Stimulated activated naive CD4-positive, alpha-beta T cell (primary cell): ENCODE measurements at regions not wholly inside any gene's neighbourhood (a gene's known extent, or its start where the extent isn't known, plus 50 kb on each side); places are given as distances from the start of the nearest gene placed in this dataset.
"Not testable (repeated sequence)": the region's sequence is repeated elsewhere in the genome, so short reads cannot be mapped to it uniquely, and the experiment has no call there.

Source experiments
- DNase-seq, 6 experiments: peaks; one replicate each; lab custom pipeline; 2025; lab: John Stamatoyannopoulos, UW

DNA sequence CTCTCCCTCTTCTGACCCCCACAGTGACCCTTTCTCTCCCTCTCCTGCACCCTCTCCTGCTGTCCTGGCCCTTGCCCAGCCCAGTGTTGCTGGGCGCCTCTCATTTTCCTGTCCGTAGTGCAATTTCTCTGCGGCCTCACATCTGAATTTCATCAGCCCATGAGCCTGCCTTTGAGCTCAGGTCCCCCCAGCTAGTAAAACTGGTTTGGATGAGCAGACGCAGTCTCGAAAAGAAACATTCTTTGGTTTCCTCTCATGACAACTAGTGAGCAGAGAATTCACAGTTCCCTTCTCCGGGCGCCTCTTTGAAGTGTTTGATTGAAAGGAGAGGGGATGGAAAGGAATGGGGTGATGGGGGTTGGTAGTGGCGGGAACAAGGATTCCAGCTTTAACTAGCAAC, 126.0 kb upstream of the CADM1 start:
- no peak for DNase-seq

DNA sequence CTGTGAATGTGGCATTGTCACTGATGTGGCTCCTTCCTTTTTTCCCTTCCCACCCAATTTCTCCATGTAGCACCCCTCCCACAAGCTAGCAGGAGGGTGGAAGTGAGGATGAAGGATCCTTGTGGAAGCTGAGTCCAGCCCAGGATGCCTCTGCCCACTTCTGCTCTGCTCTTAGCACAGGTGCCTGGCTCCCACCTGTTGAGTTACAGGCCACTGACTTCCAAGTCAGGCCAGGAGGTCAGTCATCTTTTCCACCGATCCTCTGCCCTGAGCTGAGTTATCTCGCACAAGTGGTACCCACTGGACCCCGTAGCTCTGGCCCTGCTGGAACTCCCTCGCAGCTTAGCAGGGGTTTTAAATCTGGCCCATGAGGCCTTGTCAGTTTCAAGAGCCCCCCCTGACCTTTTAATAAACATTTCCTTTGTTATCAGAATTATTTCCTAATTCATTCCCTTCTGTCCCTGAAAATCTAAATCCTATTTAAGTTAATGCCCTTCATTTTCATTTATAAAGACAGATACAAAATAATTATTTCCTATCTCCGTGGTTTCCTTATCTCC, 125.3 kb upstream of the CADM1 start:
- DNase-seq: no peak

DNA sequence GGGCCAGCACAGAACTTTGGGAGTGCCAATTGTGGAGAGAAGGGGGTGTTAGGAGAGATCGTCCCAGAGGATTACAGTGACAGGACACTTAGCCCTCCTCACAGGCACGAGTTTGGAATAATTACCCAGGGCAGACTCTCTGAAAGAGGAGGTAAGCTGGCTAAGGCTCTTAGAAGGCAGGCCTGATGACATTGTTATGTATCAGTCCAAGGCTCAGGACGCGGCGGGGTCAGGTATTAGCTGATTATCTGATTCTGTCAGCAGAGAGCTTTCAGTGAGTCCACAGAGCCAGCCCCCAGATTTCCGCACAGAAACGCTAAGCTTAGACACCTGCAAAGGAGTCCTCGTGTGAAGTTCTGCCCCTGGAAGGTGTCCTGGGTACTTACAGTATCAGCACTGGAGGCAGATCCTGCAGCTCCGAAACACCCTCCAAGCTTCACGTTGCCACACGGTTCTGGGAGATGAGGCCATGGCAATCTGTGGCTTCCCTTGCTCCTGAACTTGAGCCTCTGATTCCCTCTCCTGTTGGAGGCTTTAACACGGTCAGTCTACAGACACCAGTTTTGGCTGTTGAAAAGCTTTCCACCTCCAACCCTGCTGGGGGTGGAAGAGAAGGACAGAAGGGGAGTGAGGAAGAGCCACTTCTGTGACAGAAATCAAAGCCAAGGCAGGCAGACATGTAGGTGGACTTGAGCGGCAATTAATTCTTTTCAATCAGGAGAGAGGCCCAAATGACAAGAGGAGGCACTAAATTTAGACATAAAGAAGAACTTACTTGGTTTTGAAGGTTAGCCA, 123.6 kb upstream of the CADM1 start:
- DNase-seq: no peak

DNA sequence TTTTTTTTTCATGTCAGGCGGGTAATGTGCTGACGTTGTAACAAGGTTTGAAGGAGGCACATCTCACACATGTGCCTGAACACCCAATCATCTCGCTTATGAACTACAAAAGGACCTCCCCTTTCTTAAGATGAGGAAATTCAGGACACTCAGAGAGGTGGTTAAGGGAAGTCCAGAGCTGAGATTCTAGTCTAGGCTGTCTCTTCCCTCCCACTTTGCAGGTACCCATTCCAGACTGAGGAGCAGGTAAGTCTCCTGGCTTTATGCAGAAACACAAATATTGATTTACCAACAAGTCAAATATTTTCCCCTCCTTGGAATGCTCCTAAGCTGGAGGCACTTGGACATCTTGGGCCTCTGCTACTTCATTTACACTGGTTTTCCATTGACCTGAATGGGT, 122.9 kb upstream of the CADM1 start:
- DNase-seq: no peak

DNA sequence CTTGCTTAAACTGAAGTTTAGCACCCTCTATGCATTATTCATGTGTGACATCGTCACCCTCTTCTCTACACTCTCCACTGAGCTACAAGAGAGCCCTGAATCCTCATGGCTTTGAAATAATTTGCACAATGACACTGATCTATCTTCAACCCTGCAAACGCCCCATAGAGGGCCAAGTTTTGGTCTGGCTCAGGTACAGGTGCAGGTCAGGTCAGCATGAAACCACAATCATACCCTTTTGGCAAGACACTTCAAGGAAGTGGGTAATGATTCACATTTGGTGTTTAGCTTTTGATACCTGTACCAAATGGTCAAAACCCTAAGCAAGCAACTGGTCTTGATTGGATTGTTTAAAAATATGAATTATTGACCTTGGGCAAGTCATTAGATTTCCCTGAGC, 122.2 kb upstream of the CADM1 start:
- no peak for DNase-seq

DNA sequence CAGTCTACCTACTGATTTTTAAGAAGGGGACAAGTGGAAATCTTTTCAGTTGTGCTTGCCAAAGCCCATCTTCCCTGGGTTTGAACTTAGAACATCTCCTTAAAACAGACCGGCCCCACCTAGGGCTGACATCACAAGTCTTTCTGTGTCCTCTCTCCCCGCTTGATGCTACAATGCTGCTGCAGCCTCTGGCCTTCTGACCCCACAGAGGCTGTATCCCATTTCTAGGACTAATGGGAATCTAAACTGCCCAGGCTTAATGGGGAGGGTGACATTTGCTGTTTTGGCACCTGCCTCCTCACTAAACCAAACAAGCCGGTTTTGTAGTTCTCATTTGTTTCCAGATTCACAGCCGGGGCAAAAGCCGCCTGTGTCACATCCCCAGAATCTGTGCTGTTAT, 121.3 kb upstream of the CADM1 start:
- no peak for DNase-seq

DNA sequence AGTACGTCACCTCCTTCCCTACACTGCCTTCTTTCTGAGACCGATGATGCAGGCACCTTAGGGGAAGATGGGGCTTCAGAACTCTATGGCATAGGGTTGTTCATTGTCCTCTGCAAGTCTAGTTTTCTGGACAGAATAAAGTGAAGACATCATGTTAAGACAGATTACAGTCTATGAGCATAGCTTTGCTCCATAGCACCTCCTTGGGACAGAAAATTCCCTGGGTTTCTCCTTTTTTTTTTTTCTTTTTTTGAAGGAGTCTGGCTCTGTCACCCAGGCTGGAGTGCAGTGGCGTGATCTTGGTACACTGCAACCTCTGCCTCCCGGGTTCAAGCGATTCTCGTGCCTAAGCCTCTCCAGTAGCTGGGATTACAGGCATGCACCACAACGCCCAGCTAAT, 119.8 kb upstream of the CADM1 start:
- DNase-seq: no peak

DNA sequence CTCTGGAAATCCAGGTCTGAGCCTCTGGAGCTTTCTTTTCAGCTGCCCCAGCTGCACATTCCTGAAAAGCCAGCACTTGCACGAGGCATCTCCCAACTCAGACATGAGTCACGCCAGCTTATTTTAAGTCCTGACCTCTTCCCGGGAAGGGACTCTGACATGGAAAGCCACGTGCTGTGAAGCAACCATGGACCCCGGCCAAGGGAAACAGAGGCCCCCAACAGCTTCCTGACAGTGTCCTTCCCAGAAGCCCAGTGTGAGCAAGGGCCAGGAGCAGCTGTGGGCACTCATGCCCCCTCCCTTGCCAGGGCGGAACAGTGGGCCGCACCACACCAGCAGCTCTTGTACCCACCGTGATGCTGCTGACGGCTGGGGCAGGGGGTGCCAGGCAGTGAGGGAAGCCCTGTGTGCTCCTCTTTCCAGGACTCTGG, 118.8 kb upstream of the CADM1 start:
- no peak for DNase-seq

DNA sequence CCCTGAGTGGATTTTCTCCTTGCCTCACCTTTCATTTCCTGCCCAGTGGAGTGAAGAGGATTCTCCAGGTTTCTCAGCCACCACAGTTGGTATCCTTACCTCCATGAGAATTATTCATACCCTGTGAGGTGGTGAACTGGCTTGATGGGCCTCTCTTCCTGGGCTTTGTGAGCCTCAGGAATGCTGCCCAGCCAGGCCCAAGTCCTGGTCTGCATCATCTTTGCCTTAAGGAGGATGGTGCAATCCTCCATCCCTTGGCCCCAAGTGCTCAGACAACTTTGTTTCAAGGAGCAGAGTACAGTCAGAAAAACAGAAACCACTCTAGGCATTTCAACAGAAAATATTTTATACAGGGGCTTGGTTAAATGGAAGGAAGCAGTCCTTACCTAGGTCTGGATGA, 114.2 kb upstream of the CADM1 start:
- DNase-seq: no peak

DNA sequence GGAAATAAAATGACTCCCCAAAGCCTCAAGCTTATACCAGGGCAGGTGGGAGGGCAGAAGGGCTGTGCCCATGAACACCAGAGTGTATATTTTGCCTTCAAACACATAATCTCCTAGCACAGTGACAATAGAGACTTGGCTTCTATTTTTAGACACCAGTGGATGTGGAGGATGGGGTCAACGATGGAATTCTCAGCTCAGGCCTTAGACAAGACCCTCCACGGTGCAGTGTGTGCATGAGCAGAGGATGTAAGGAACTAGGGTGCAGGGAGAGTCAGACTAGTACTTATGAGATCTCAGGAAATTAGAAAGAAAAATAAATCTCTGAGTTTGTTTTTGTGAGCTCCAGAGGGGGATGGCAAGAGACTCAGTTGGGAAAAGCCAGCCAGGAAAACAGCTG, 113.6 kb upstream of the CADM1 start:
- no peak for DNase-seq

DNA sequence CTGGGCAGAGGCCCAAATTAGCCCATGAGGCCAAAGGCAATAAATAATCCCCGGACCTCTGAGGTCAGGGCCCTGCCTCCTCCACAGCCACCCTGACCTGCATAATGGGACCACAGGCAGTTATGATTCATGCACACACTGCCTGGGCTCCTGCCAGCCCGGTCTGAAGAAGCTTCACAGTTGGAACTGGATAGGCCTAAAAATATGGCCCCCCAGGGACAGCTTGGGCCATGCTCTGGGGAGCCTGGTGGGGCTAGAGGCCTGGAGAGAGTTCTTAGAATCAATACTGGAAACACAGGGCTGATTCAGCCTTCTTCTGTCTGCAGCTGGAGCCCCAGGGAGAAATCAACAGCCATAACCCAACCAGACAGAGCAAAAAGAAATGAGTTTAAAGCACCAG, 112.8 kb upstream of the CADM1 start:
- no peak for DNase-seq

DNA sequence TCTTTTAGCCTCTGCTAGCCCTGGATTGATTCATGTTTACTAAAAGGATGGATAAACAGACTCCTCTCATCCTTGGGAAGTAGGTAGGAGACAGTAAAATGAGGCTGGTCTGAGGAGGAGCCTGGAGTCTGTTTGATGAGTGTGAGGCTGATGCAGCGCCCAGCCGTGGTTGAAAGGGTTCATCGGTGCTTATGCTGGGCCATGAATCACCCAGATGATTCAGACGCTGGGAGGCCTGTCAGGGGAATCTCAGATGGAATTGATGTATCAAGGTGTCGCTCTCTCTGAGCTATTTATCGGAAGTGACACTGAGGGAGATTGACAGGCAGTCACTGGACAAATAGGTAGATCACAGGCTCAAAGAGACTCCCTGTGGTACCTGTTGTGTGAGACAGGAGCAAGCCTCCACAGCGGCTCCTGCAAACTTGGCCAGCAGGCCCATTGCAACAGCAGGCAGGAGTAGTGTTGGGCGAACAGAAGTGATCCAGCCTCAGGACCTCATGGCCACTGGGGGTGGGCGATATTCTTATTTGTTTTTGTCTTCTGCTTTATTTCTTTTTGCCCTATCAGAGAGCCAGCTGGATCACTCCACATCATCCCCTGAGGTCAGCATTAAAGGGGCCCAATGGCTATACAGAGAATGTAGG, 109.9 kb upstream of the CADM1 start:
- DNase-seq: no peak

DNA sequence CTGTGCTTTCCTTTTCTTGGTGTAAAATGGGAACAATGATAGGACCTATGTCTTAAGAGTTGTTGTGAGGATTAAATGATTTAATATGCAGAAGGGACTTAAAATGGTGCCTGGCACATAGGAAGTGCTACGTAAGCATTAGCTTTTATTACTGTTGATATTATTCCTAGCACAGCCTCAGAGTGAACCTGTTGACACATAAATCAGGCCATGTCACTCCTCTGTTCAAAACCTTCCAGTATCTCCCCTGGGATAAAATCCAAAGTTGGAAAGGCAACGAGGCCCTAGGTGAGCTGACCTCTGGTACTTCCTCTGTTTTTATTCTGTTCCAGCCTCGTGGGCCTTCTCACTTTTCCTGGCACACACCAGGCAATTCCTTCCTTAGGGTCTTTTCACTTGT, 108.8 kb upstream of the CADM1 start:
- DNase-seq: no peak

DNA sequence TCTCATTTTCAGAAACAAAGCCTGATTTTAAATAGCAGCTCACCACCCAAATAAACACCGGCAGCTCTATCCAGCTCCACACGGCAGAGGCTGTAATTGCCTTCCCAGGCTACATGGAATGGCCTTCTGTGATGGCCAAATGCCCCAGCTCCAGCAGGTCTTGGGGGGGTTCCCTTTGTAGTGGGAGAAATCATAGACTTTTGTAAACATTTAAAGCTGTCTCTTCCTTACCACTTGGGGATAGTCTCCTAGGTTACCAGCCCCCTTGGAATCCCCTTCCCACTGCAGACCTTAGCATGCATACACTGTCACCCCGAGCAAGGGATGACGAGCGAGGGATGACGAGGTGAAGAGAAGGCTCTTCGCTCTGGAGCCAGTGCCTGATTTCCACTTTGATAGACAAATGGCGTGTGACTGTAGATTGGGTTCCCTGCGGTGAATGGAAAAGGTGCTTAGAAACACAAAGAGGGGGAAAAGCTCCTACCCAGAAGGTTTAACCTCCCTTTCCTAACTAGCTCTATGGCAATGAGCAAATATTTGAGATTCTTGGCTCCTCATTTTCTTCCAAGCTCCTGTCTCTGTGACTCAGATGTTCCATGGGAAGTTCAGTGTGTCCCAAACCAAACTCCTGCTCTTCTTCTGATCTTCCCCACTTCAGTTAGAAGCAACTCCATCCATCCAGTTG, 108.0 kb upstream of the CADM1 start:
- DNase-seq: no peak

DNA sequence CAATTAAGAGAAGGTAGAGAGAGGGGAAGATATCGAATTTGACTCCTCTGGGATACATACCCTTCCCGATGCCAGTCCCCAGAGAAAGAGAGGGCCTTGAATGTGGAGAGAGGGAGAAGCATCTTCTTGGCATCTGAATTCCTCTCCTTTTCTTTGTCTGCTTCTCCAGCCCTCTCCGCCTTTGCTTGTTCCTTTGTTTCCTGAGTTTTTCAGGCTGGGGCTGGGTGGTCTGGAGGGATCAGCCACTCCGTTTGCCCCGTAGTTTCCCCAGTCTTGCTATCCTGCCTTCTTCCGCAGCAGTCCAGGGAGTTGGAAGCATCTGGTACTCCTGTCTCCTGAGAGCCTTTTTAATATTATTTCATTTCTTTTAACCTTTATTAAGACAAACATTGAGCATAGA, 107.1 kb upstream of the CADM1 start:
- no peak for DNase-seq

DNA sequence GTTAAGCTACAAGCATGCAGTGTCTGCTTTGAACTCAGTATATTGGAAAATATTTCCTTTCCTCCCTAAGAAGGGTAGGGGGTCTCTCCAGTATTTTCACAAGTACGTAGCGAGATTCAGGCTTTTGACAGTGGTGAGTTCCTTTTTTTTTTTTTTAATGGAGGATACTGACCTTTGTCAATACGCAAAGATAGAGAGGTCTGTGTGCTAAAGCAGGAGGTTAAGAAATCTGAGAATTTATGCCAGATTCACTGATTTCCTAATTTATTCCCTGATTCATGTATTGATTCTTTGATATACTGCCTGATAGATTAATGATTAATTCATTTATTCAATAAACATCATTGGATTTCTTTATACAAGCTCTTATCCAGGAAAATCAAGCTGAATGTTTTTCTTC, 106.7 kb upstream of the CADM1 start:
- DNase-seq: no peak

DNA sequence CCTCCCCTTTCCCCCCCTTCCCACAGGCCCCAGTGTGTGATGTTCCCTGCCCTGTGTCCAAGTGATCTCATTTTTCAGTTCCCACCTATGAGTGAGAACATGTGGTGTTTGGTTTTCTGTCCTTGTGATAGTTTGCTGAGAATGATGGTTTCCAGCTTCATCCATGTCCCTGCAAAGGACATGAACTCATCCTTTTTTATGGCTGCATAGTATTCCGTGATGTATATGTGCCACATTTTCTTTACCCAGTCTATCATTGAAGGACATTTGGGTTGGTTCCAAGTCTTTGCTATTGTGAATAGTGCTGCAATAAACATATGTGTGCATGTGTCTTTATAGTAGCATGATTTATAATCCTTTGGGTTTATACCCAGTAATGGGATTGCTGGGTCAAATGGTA, 106.0 kb upstream of the CADM1 start:
- DNase-seq: not testable (repeated sequence)

DNA sequence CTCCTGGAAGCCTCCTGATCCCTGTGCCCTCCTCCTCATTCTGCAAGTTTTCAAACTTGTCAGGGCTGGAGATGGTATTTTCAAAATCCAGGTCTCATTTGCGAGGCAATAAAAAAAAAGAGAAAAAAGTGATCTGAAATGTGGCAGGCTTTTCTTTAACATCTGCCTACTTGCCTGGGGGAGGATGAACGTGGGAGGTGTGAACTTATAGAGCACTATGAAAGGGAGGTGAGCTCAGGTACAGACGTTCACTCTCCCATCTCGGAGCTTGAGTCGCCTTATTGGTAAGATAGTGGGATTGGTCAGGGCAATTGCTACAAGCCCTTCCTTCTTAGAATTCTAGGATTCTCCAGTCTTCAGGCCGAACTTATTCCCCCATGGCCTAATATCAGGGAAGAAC, 104.8 kb upstream of the CADM1 start:
- no peak for DNase-seq

DNA sequence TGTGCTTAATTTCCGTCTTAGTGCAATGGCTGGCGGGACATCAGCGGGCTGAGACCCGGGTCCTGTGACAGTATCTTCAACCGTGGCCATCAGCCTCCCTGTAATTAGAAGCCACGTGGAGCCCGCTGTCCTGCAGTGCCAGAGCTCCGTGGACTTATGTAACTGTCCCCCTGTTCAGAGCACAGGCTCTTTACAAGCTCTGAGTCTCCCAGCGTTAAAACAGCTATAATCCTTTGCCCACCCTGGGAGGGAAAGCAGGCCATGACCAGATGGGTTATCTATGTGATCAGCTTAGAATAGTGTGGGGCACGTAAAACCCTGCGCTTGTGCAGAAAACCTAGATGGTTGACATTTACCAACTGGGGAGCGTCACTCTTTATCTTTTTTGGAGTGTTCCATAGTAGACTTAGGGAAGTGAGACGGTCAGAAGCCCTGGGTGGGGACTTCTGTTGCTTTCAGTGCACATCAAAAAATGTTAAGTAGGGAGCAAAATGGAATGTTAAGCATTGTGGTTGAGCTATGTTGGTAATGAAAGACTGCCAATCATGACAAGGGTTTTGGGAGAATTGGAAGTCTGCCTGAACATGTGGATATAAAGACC, 103.5 kb upstream of the CADM1 start:
- DNase-seq: no peak

DNA sequence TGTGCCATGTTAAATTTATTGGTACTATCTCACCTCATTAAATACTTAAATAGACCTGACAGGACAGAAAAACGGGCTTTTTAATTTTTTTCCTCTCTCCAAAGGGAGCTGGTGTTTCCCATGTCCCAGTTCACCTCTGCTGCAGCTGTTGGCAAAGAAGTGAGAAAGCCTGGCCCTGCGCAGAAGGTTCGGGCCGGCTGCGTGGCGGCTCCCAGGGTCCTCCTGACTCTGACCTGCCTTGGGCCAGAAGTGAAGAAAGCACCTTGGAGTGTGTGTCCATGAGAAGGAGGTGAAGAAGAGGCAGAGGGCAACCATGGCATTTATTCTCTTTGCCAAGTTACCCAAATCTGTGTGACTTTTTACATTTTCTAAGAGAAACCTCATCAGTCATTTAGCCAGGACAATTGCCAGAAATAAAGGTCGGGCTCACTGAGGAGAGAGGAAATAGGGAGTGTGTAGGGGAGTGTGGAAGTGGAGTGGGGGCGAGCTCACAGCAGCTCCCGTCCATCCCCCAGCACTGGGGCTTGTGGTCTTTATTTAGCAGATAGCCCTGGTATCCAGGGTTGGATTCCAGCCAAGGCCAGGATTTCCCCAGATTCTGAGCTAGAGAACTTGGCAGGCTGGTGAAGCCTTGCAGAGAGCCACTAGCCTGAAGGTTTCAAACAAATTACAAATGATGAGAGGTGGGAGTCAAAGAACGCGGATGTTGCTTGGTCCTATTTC, 102.4 kb upstream of the CADM1 start:
- no peak for DNase-seq

DNA sequence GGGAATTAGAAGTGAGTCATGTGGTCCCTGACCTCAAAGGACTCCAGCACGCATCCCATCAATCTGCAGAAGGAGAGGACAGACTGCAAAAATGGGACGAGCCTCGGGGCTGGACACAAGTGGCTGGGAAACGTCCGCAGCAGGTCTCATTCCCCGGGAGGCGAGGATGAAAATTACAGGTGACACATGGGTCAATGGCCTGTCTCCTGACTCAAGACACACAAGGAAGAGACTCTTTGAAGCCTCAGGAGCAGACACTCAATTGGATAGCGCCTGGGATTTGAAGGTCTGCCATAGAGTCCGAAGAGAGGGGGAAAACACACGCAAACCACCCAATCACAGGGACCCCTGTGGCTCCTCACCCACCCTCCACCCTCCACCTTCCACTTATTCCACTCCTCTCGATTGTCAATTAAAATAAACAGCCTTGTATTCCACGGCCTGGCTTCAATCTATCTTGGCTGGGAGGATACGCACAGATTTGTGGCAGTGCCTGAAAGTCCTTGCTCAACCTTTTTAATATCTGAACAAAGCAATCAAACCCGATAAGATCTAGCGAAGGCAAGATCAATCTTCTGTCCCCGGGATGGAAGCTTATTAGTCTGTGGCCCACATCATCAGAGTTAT, 101.8 kb upstream of the CADM1 start:
- DNase-seq: no peak
